GM19463 (cell line): ENCODE measurements at regions not wholly inside any gene's neighbourhood (a gene's known extent, or its start where the extent isn't known, plus 50 kb on each side); places are given as distances from the start of the nearest gene placed in this dataset.

Experiments used
- ATAC-seq: cut with Tn5 transposase; IDR thresholded peaks from one replicate; pipeline ENCODE4 v1.9.1; 2021; ENCODE audit warnings: mild to moderate bottlenecking, moderate library complexity; ENCODE audit not compliant: unreplicated experiment

DNA sequence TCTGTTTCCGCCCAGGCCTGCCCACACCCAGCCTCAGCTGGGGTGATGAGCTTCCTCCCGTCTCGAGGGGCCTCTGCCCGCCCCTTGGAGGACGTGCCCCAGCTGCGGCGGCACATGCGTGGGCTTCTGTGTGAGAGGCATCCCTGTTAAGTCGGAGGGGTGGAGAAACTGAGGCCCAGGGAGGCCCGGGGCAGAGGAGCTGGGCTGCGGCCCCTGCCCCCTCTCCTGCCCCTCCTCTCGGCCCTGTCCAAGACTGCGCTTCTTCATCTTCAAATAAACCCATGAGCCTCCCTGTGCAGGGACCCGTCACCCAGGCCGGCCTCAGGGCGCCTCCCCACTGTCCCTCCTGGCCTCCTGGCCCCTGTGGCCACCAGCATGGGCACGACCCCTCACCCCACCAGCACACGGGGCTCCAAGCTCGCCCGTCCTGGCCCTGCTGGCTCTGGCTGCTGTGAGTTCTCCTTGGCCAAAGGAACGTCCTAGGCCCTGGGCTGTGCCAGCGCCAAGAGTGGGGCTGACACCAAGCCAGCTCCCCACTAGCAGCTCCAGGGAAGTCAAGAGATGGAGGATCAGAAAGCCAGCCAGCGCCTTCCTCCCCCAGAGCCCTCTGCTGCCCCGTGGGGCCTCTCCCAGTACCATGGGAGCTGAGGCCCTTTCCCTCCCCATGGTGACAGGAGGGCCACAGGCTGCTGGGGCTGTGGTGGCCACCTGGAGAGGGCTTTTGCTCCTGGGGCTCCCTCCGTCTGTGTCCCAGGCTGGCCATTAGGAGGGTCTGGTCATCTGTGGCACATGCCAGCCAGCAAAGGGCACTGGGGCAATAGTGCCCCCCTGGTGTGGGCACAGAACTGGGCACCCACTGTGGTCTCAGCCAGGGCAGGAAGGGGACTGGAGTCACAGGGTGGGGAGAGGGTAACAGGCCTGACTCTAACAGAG, 180.4 kb downstream of the KIF26A start:
- no peak for ATAC-seq

DNA sequence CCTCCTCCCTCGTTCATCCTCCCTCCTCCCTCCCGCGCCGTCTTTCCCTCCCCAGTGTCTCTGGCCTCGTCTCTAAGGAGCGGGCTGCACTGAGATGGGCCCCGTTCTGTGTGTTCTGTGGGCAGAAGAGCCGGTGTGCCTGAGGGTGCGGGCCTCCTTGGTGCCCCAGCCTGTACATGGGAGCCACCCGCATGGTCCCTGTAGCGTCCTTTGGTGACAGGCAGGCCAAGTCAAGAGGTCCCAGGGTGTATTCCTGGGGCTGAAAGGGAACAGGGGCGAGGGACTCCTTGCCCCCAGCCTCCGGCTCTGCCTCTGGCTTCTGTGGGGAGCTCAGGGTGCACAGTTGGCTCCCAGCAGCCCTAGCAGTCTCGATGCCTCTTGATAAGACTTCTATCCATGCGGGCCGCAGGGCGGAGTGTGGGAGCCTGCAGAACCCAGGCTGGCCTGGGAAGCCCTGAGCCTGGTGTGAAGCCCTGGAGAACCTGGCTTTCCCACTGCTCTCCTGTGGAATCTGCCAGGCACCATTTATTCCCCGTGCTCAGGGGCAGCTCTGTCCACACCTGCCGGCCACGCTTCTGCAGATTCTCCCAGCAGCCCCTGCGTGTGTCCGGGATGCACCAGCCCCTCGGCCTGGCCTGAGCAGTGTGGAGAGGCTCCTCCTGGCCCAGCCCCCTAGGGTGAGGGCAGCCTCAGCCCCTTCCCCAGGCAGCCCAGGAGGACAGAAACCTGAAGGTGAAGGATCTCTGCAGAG, 181.3 kb downstream of the KIF26A start:
- no peak for ATAC-seq

- no peak for ATAC-seq
These were observed 182.3 kb downstream of the KIF26A start for GRCh38 chr14:104320611-104321086.

DNA sequence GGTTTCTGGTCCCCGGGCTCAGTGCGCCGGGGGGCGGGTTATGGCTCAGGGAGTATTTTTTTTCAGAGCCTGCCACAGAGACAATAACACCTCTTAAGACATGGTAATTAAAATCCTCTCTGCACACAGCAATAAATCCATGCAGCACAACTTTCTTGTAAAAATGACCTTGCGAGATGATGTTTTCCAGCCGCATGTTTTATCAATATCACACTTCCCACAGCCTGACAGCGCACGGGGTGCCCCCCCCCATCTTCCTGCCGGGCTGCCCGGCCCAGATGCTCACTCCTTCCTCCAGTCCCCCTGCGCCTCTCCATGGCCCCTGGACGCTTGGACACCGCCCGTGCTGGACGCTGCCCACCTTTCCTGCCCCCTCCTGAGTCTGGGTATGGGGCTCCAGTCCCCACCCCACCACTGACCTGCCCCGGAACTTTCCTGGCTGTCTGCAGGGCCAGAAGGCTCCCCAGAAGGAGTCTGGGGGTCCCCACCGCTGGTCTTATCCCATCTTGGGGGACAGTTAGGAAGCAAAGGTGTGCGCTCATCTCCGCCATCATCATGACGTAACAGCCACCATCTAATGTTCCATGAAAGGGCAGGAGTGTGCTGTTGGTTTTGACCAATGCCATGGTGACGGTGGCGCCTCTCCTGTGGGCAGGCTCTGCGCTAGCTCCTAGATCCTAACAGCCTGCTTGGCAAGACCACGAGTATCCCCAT, 182.9 kb downstream of the KIF26A start:
- ATAC-seq, result no peak

- ATAC-seq, result no peak
These were observed 183.4 kb downstream of the KIF26A start for GRCh38 chr14:104321802-104322130.

DNA sequence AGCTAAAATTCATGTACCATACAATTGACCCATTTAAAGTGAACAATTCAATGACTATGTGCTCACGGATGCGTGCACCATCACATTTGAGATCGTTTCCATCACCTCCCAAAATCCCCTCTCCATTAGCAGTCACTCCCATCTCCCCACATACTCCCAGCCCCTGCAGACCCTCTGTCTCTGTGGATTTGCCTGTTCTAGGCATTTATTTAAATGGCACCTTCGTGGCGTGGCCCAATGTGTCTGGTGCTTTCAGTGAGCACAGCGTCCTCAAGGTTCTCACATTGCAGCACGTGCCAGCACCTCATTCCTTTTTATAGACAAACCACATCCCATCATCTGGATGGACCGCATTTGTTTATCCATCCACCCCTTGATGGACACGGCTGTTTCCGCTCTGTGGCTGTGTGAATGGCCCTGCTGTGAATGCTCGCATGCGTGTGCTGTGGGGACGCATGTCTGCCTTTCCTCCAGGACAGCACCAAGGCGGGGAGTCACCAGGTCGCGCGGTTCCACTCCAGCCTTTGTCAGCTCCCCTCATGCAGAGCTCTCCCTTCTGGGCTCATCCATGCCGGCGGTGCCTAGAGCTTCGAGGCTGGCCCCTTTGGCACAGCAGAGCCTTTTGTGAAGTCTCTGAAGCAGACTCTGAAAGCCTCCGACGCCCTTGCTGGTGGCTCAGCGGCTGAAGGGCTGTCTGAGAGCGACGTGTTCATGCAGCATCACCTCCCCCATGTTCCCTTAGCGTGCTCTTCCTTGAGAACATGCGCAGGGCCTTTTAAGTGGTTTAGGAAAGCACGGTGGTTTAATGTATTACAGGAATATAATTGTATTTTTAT, 184.4 kb downstream of the KIF26A start:
- ATAC-seq, result no peak

GRCh38 chr14:104323551-104324175, 185.3 kb downstream of the KIF26A start:
- ATAC-seq, result no peak

- no peak for ATAC-seq
These were observed 188.5 kb downstream of the KIF26A start for GRCh38 chr14:104326848-104327247.

DNA sequence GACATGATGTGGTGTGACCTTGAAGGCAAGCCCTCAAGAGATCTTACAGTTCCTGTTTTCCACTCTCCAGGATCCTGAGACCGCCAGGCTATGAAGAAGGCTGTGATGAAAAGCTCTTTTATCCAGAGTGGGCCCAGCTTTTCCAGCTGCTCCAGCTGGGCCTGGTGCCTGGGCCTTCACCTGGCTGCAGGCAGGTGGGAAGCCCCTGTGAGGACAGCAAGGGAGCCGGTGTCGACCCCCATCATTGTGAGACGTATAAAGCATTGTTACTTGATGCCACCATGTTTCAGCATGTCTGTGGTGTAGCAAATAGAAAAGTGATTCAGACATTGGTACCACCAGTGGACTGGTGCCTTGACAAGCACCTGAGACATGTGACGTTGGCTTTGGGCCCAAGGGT, 190.2 kb downstream of the KIF26A start:
- no peak for ATAC-seq

GRCh38 chr14:104329793-104330192, 191.4 kb downstream of the KIF26A start:
- ATAC-seq, result no peak

- no peak for ATAC-seq
These were observed 193.7 kb downstream of the KIF26A start for GRCh38 chr14:104331871-104332605.

GRCh38 chr14:104332634-104333270, 194.4 kb downstream of the KIF26A start:
- no peak for ATAC-seq

GRCh38 chr14:104333646-104334423, 195.4 kb downstream of the KIF26A start:
- no peak for ATAC-seq

- no peak for ATAC-seq
These were observed 196.2 kb downstream of the KIF26A start for GRCh38 chr14:104334424-104335161.

- no peak for ATAC-seq
These were observed 196.8 kb downstream of the KIF26A start for GRCh38 chr14:104335176-104335575.

DNA sequence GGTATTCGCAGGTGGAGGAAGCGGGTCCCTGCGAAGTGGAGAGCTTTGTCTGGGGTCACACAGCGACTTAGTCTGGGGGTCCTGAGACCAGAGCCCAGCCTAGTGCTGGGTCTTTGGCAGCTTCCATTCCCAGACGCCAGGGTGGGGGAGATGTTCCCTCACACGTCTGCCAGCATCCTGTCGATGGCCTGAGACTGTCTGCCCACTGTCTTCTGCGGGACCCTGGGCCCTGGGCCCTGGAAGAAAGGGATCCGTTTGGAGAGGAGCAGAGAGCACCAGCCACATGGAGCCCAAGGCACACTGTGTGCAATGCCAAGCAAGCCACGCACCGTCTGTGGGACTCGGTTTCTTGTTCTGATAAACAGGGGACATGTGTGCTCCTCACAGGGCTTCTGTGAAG, 197.2 kb downstream of the KIF26A start:
- ATAC-seq, result no peak

GRCh38 chr14:104337351-104337750, 199.0 kb downstream of the KIF26A start:
- ATAC-seq, result no peak
